H1 (cell line): ENCODE measurements at regions not wholly inside any gene's neighbourhood (a gene's known extent, or its start where the extent isn't known, plus 50 kb on each side); places are given as distances from the start of the nearest gene placed in this dataset.

Experiments used
- CTCF ChIA-PET: fragments of 300-600 bp; sonication (Branson Sonifier 250); formaldehyde crosslinking; loops from one replicate; lab custom pipeline; 2021; ENCODE audit not compliant: partially characterized antibody; lab: Charles Lee
- POLR2A ChIA-PET: fragments of 300-600 bp; sonication (Branson Sonifier 250); formaldehyde crosslinking; loops from one replicate; lab custom pipeline; 2021; ENCODE audit warnings: inconsistent platforms; ENCODE audit not compliant: partially characterized antibody; lab: Charles Lee
- DNase-seq, 2 experiments: peaks; one replicate each; pipeline versions ENCODE4 v3.0.0 to v3.0.0-alpha.2; 2010 to 2022; ENCODE audit warnings: low spot score in 2 of 2, low read depth in 1 of 2, mixed read lengths in 1 of 2
- FAIRE-seq: peaks from 2 replicates; lab custom pipeline; 2011; peaks lifted over from hg19 to GRCh38; lab: Jason Lieb, UNC
- H2AFZ ChIP-seq: 2 replicates; pipeline ENCODE4 v1.8.1; 2012; ENCODE audit warnings: low read length, inconsistent platforms
- H2AK5ac ChIP-seq: 2 replicates; pipeline ENCODE4 v1.6.1; 2013; ENCODE audit warnings: low read depth, low read length
- H2BK120ac ChIP-seq: replicated peaks from 2 replicates; pipeline ENCODE3; 2013; ENCODE audit warnings: low read depth, low read length, inconsistent platforms
- H2BK12ac ChIP-seq: 2 replicates; pipeline ENCODE4 v1.6.1; 2013; ENCODE audit warnings: low read depth, low read length
- H2BK15ac ChIP-seq: 2 replicates; pipeline ENCODE4 v1.6.1; 2013; ENCODE audit warnings: low read length
- H2BK20ac ChIP-seq: 2 replicates; pipeline ENCODE4 v1.6.1; 2013; ENCODE audit warnings: low read length
- H2BK5ac ChIP-seq: 2 replicates; pipeline ENCODE4 v1.6.1; 2013; ENCODE audit warnings: low read depth, low read length
- H3K14ac ChIP-seq: 2 replicates; pipeline ENCODE4 v1.6.1; 2013; ENCODE audit warnings: inconsistent platforms; ENCODE audit not compliant: insufficient read length
- H3K18ac ChIP-seq: 2 replicates; pipeline ENCODE4 v1.6.1; 2013; ENCODE audit warnings: low read length; ENCODE audit errors: extremely low read depth
- H3K23ac ChIP-seq: 2 replicates; pipeline ENCODE4 v1.6.1; 2013; ENCODE audit warnings: inconsistent platforms; ENCODE audit not compliant: insufficient read length
- H3K23me2 ChIP-seq: 2 replicates; pipeline ENCODE4 v1.6.1; 2013; ENCODE audit warnings: low read depth, low read length
- H3K27ac ChIP-seq: 2 replicates; pipeline ENCODE4 v1.6.1; 2011; ENCODE audit warnings: low read depth, low read length, inconsistent platforms
- H3K27me3 ChIP-seq, 4 experiments: replicated peaks in 1 of 4; 1 replicate in 1 of 4; 2 replicates in 3 of 4; pipeline versions ENCODE4 v1.6.1 to v1.8.1; 2011 to 2013; ENCODE audit warnings: low read length in 3 of 4, mild to moderate bottlenecking in 3 of 4, inconsistent platforms in 2 of 4, mixed read lengths in 2 of 4, moderate library complexity in 1 of 4; ENCODE audit not compliant: control insufficient read depth in 3 of 4, insufficient read depth in 3 of 4; ENCODE audit errors: extremely low read depth in 1 of 4
- H3K36me3 ChIP-seq, 4 experiments: 2 replicates each; pipeline versions ENCODE4 v1.6.1 to v1.8.1; 2011 to 2013; ENCODE audit warnings: mild to moderate bottlenecking in 4 of 4, low read length in 3 of 4, moderate library complexity in 2 of 4, control low read depth in 1 of 4, inconsistent platforms in 1 of 4; ENCODE audit not compliant: insufficient read depth in 4 of 4, control insufficient read depth in 2 of 4
- H3K4ac ChIP-seq: replicated peaks from 2 replicates; pipeline ENCODE3; 2013; ENCODE audit warnings: low read length, low read depth, mixed read lengths, inconsistent platforms; ENCODE audit not compliant: insufficient read length
- H3K4me1 ChIP-seq, 4 experiments: replicated peaks in 1 of 4; 1 replicate in 1 of 4; 2 replicates in 3 of 4; pipeline versions ENCODE4 v1.6.1 to v1.8.1; 2011 to 2013; ENCODE audit warnings: low read length in 3 of 4, inconsistent platforms in 2 of 4, mixed read lengths in 1 of 4; ENCODE audit not compliant: insufficient read depth in 4 of 4, control insufficient read depth in 3 of 4
- H3K4me2 ChIP-seq, 2 experiments: 2 replicates each; pipeline versions ENCODE4 v1.6.1 to v1.8.1; 2011 to 2013; ENCODE audit warnings: low read depth in 2 of 2, low read length in 2 of 2, control low read depth in 1 of 2, inconsistent platforms in 1 of 2, mild to moderate bottlenecking in 1 of 2; ENCODE audit not compliant: insufficient read depth in 1 of 2
- H3K4me3 ChIP-seq, 4 experiments: fragments of 200-600, 300-600 bp in 1 of 4; sonication (generic), shearing (Covaris generic), sonication (Bioruptor Twin) in 1 of 4; 2 replicates each; pipeline versions ENCODE4 v1.5.1 to v1.8.1; 2011 to 2016; ENCODE audit warnings: low read length in 4 of 4, low read depth in 3 of 4, control low read depth in 2 of 4, inconsistent platforms in 2 of 4, mild to moderate bottlenecking in 2 of 4, mixed read lengths in 1 of 4, moderate library complexity in 1 of 4; ENCODE audit not compliant: insufficient read depth in 2 of 4; ENCODE audit errors: extremely low read depth in 1 of 4
- H3K56ac ChIP-seq: replicated peaks from 2 replicates; pipeline ENCODE3; 2013; ENCODE audit warnings: low read depth, mild to moderate bottlenecking, mixed read lengths, low read length, inconsistent platforms; ENCODE audit not compliant: insufficient read length
- H3K79me1 ChIP-seq: 2 replicates; pipeline ENCODE4 v1.6.1; 2013; ENCODE audit warnings: low read depth, low read length, control low read depth
- H3K79me2 ChIP-seq, 2 experiments: 2 replicates each; pipeline versions ENCODE4 v1.6.1 to v1.8.1; 2012 to 2013; ENCODE audit warnings: low read length in 2 of 2, mild to moderate bottlenecking in 2 of 2, inconsistent platforms in 1 of 2; ENCODE audit not compliant: insufficient read depth in 2 of 2, control insufficient read depth in 1 of 2
- H3K9ac ChIP-seq, 4 experiments: replicated peaks in 1 of 4; 1 replicate in 1 of 4; 2 replicates in 3 of 4; pipeline versions ENCODE4 v1.6.1 to v1.8.1; 2011 to 2013; ENCODE audit warnings: low read depth in 3 of 4, low read length in 3 of 4, control low read depth in 2 of 4, mild to moderate bottlenecking in 2 of 4, moderate library complexity in 2 of 4, inconsistent platforms in 1 of 4; ENCODE audit errors: extremely low read depth in 1 of 4
- H3K9me3 ChIP-seq, 2 experiments: 2 replicates each; pipeline versions ENCODE4 v1.6.1 to v1.8.1; 2012 to 2013; ENCODE audit warnings: mild to moderate bottlenecking in 2 of 2, moderate library complexity in 2 of 2, control low read depth in 1 of 2, inconsistent platforms in 1 of 2, low read depth in 1 of 2, low read length in 1 of 2, mixed read lengths in 1 of 2; ENCODE audit not compliant: insufficient read depth in 2 of 2
- H4K20me1 ChIP-seq, 2 experiments: replicated peaks in 1 of 2; 2 replicates each; pipeline versions ENCODE3 to v1.8.1; 2011 to 2013; ENCODE audit warnings: inconsistent platforms in 2 of 2, low read length in 2 of 2, mild to moderate bottlenecking in 1 of 2; ENCODE audit not compliant: insufficient read depth in 2 of 2, control insufficient read depth in 1 of 2
- H4K5ac ChIP-seq: 2 replicates; pipeline ENCODE4 v1.6.1; 2013; ENCODE audit warnings: low read length, low read depth, mixed read lengths, inconsistent platforms; ENCODE audit not compliant: insufficient read length
- H4K8ac ChIP-seq: 2 replicates; pipeline ENCODE4 v1.8.0; 2013; ENCODE audit warnings: mild to moderate bottlenecking, moderate library complexity, low read length, inconsistent platforms; ENCODE audit not compliant: insufficient read depth; ENCODE audit errors: extremely low read depth
- H4K91ac ChIP-seq: replicated peaks from 2 replicates; pipeline ENCODE3; 2013; ENCODE audit warnings: low read length, mixed read lengths, inconsistent platforms; ENCODE audit not compliant: insufficient read length
- BCL11A ChIP-seq, 2 experiments: IDR thresholded peaks; one replicate each; pipeline ENCODE4 v1.6.1; 2011; ENCODE audit warnings: low read depth in 2 of 2, low read length in 2 of 2, mild to moderate bottlenecking in 2 of 2
- CBX8 ChIP-seq: fragments of 300-800, 300-1000 bp; sonication (generic); IDR thresholded peaks from 2 replicates; pipeline ENCODE4 v1.7.1; 2016; ENCODE audit warnings: low read depth, low read length, borderline replicate concordance
- CEBPB ChIP-seq: IDR thresholded peaks from 2 replicates; pipeline ENCODE4 v1.6.1; 2012; ENCODE audit warnings: low read depth, low read length
- EP300 ChIP-seq, 2 experiments: IDR thresholded peaks; 1 replicate in 1 of 2; 2 replicates in 1 of 2; pipeline ENCODE4 v1.6.1; 2011 to 2012; ENCODE audit warnings: low read depth in 2 of 2, low read length in 2 of 2, mild to moderate bottlenecking in 2 of 2, borderline replicate concordance in 1 of 2, inconsistent platforms in 1 of 2, moderate library complexity in 1 of 2
- EZH2 ChIP-seq: fragments of 200-600 bp; sonication (generic); IDR thresholded peaks from 2 replicates; pipeline ENCODE4 v1.7.1; 2012; ENCODE audit warnings: low read depth, mild to moderate bottlenecking, moderate library complexity, low read length, inconsistent platforms; ENCODE audit not compliant: severe bottlenecking
- HDAC2 ChIP-seq, 2 experiments: fragments of 300-600 bp in 1 of 2; sonication (generic) in 1 of 2; IDR thresholded peaks; 2 replicates each; pipeline ENCODE4 v1.6.1; 2011 to 2012; ENCODE audit warnings: low read depth in 2 of 2, low read length in 2 of 2, mild to moderate bottlenecking in 2 of 2, moderate library complexity in 2 of 2, borderline replicate concordance in 1 of 2, inconsistent platforms in 1 of 2
- JUN ChIP-seq: IDR thresholded peaks from 2 replicates; pipeline ENCODE4 v1.6.1; 2011; ENCODE audit warnings: low read depth, mild to moderate bottlenecking, improper control_type of control experiment, low read length
- KDM1A ChIP-seq: fragments of 200-600, 300-600 bp; sonication (generic); IDR thresholded peaks from 2 replicates; pipeline ENCODE4 v1.7.1; 2016; ENCODE audit warnings: mild to moderate bottlenecking, low read length, borderline replicate concordance
- NANOG ChIP-seq: IDR thresholded peaks from 2 replicates; pipeline ENCODE4 v1.6.1; 2011; ENCODE audit warnings: low read length, low read depth, mild to moderate bottlenecking, inconsistent platforms; ENCODE audit not compliant: insufficient read depth, poor library complexity, severe bottlenecking
- POLR2A ChIP-seq, 2 experiments: IDR thresholded peaks; 1 replicate in 1 of 2; 2 replicates in 1 of 2; pipeline ENCODE4 v1.6.1; 2011; ENCODE audit warnings: low read depth in 2 of 2, low read length in 2 of 2, mild to moderate bottlenecking in 2 of 2; ENCODE audit errors: control extremely low read depth in 1 of 2
- RAD21 ChIP-seq, 2 experiments: IDR thresholded peaks in 1 of 2; conservative IDR thresholded peaks in 1 of 2; 2 replicates each; pipeline ENCODE4 v1.6.1; 2011; ENCODE audit warnings: low read depth in 2 of 2, low read length in 2 of 2, improper control_type of control experiment in 1 of 2, inconsistent platforms in 1 of 2, mild to moderate bottlenecking in 1 of 2, moderate library complexity in 1 of 2
- SIX5 ChIP-seq: IDR thresholded peaks from 2 replicates; pipeline ENCODE4 v1.6.1; 2011; ENCODE audit warnings: mild to moderate bottlenecking, low read depth, low read length
- TBP ChIP-seq: IDR thresholded peaks from 2 replicates; pipeline ENCODE4 v1.6.1; 2011; ENCODE audit warnings: low read depth, low read length, improper control_type of control experiment
- YY1 ChIP-seq: IDR thresholded peaks from 2 replicates; pipeline ENCODE4 v1.6.1; 2011; ENCODE audit warnings: low read depth, mild to moderate bottlenecking, low read length
- WGBS, 2 experiments: shearing (Covaris generic) in 1 of 2; methylation state at CpG; one replicate each; pipeline versions ENCODE4 v1.1.6 to v1.1.7; 2013 to 2015; ENCODE audit warnings: low lambda C conversion rate in 2 of 2, mixed read lengths in 2 of 2, inconsistent platforms in 1 of 2, low coverage in 1 of 2, missing lambda C conversion rate in 1 of 2; ENCODE audit not compliant: insufficient replicate concordance in 2 of 2, insufficient coverage in 1 of 2, insufficient read length in 1 of 2; ENCODE audit errors: extremely low coverage in 1 of 2, missing lambda C conversion rate in 1 of 2; 5-methylcytosine and 5-hydroxymethylcytosine counted together

GRCh38 chr6:147029923-147030322 is 174.3 kb upstream of the STXBP5 start:
- H3K9me3 ChIP-seq, result no peaks in the 10 kb centered on the region
- no peak overlapping the region for H3K14ac ChIP-seq
- H3K4me2 ChIP-seq, result no peak overlapping the region
- no peak overlapping the region for H4K5ac ChIP-seq
- DNase-seq (no peak), FAIRE-seq (no peak)
- peaks cover 0 to 3% (median 2%) of the 10 kb centered on the region in 4 experiments; a peak in 2 of 7 replicates for H3K4me1 ChIP-seq
- no peak overlapping the region for H2BK15ac ChIP-seq
- peak overlapping the region; percentile 28 for H3K56ac ChIP-seq
- H2BK5ac ChIP-seq, result no peak overlapping the region
- POLR2A ChIA-PET, result no interaction called here
- no peak overlapping the region for H3K9ac ChIP-seq
- no peaks in the 10 kb centered on the region for H3K79me2 ChIP-seq
- H2BK20ac ChIP-seq, result no peak overlapping the region
- no peaks in the 10 kb centered on the region for H3K79me1 ChIP-seq
- no peaks in the 10 kb centered on the region for H4K20me1 ChIP-seq
- H2AK5ac ChIP-seq, result no peak overlapping the region
- 100% methylated on average over 1 of the region's 1 CpG; no CpG with 5 or more reads in 1 of the 2 experiments for WGBS, 2 experiments
- no peak overlapping the region for H3K4ac ChIP-seq
- H3K23ac ChIP-seq, result no peak overlapping the region
- H3K36me3 ChIP-seq, result no peaks in the 10 kb centered on the region; a peak in 1 of 8 replicates
- no peak overlapping the region for H3K4me3 ChIP-seq
- no peaks in the 10 kb centered on the region for H3K27me3 ChIP-seq
- no peak overlapping the region for H2BK120ac ChIP-seq
- H3K27ac ChIP-seq, result no peak overlapping the region
- H3K23me2 ChIP-seq, result no peaks in the 10 kb centered on the region
- no peak overlapping the region for H2AFZ ChIP-seq
- no peak overlapping the region for H2BK12ac ChIP-seq
- H3K18ac ChIP-seq, result no peak overlapping the region
- CTCF ChIA-PET, result interaction anchor here (0.9 to 1.2 kb wide), 2 partner anchors 24 to 104 kb away, joined by 4 read pairs; no protein-coding TSS in a partner anchor
- no peak overlapping the region for H4K91ac ChIP-seq
- no peak overlapping the region for H4K8ac ChIP-seq
- TF ChIP-seq JUN, result no peak
- no peak for TF ChIP-seq EP300 (IDR thresholded peaks at IDR 0.05; ENCODE audit: borderline replicate concordance in 1 of 2, low read depth in 2 of 2, low read length in 2 of 2)
- TF ChIP-seq POLR2A (IDR thresholded peaks at IDR 0.05; ENCODE audit: control extremely low read depth in 1 of 2, low read depth in 2 of 2, low read length in 2 of 2), result no peak
- TF ChIP-seq HDAC2 (IDR thresholded peaks at IDR 0.05; ENCODE audit: borderline replicate concordance in 1 of 2, low read depth in 2 of 2, low read length in 2 of 2), result no peak
- no peak for TF ChIP-seq SIX5
- TF ChIP-seq BCL11A (IDR thresholded peaks at IDR 0.05; ENCODE audit: low read depth in 2 of 2, low read length in 2 of 2), result no peak
- TF ChIP-seq RAD21 (IDR thresholded peaks at IDR 0.05 in 1 of 2, conservative IDR thresholded peaks at IDR 0.05 in 1 of 2; ENCODE audit: low read depth in 2 of 2, low read length in 2 of 2), result no peak
- TF ChIP-seq CBX8, result no peak
- TF ChIP-seq KDM1A, result no peak
- no peak for TF ChIP-seq NANOG
- TF ChIP-seq CEBPB, result no peak
- no peak for TF ChIP-seq YY1
- TF ChIP-seq EZH2, result no peak
- TF ChIP-seq TBP, result no peak
